HFFc6 (cell line): ENCODE measurements at regions not wholly inside any gene's neighbourhood (a gene's known extent, or its start where the extent isn't known, plus 50 kb on each side); places are given as distances from the start of the nearest gene placed in this dataset.

ENCODE experiments used
- DNase-seq: peaks from one replicate; pipeline ENCODE4 v3.0.0-alpha.2; 2018
- H3K27ac Mint-ChIP-seq: 2 replicates; pipeline ENCODE4 v1.8.0; 2020; ENCODE audit warnings: mild to moderate bottlenecking, mixed read lengths
- H3K27me3 Mint-ChIP-seq: 2 replicates; pipeline ENCODE4 v1.8.0; 2021; ENCODE audit warnings: mild to moderate bottlenecking, moderate library complexity, mixed read lengths; ENCODE audit not compliant: insufficient read depth
- H3K36me3 Mint-ChIP-seq: 2 replicates; pipeline ENCODE4 v1.8.0; 2021; ENCODE audit warnings: low read depth, mixed read lengths
- H3K4me1 Mint-ChIP-seq: 2 replicates; pipeline ENCODE4 v1.8.0; 2020; ENCODE audit warnings: low read depth, mixed read lengths
- H3K4me3 Mint-ChIP-seq: 2 replicates; pipeline ENCODE4 v1.8.0; 2020; ENCODE audit warnings: mild to moderate bottlenecking, moderate library complexity, mixed read lengths
- H3K9me3 Mint-ChIP-seq: 2 replicates; pipeline ENCODE4 v1.8.0; 2020; ENCODE audit warnings: mild to moderate bottlenecking, mixed read lengths
- CTCF ChIP-seq: fragments of 200-600 bp; sonication (generic); IDR thresholded peaks from 2 replicates; pipeline ENCODE4 v1.5.0; 2021; ENCODE audit warnings: antibody characterized with exemption, mild to moderate bottlenecking

DNA sequence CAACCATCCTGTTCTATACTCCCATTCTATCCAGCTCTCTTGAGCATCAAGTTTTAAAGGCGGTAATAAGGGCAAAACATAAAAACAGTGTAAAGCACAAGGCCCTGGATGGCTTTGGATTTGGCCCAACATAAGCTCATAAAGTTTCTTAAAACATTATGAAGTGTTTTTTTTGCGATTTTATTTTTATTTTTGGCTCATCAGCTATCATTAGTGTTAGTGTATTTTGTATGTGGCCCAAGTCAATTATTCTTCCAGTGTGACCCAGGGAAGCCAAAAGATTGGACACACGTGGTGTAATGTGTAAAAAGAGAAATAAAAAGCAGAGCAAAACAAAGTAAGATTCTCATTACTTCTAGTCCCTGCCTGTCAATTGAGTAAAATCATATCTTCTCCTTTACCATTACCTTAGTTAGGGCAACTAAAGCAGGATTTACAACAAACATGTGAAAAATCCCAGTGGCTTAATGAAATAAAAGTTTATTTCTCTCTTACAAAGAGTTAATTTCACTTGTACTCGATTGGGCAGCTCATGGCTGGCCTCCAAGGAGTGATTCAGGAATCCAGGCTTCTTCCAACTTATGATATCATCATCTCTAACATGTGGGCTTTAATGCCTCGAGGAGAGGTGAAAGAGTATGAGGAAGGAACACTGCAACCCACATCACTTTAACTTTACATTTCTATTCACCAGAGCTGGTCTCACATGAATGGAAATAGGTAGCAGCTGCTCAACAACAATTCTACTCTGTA lies 725.2 kb upstream of the SLITRK1 start:
- Mint-ChIP-seq H3K4me1 (peaks cover 38% of the 10 kb centered on the region), H3K9me3 (peaks cover 2% of the 10 kb centered on the region; the same call in 1 of the 2 replicates), H3K36me3 (no peaks in the 10 kb centered on the region; the same call in 1 of the 2 replicates), H3K4me3 (peak overlapping the region; percentile 47), H3K27ac (peak overlapping the region; percentile 78), H3K27me3 (no peaks in the 10 kb centered on the region)
- peak; percentile 77 for DNase-seq
- no peak for TF ChIP-seq CTCF

GRCh38 chr13:84606616-84607015 lies 724.3 kb upstream of the SLITRK1 start:
- no peaks in the 10 kb centered on the region for H3K27me3 Mint-ChIP-seq
- DNase-seq = no peak
- no peak overlapping the region for H3K4me3 Mint-ChIP-seq
- no peak for TF ChIP-seq CTCF
- H3K27ac Mint-ChIP-seq = peak overlapping the region; percentile 78; the same call in 1 of the 2 replicates
- H3K9me3 Mint-ChIP-seq = peaks cover 3% of the 10 kb centered on the region; the same call in 1 of the 2 replicates
- H3K36me3 Mint-ChIP-seq = no peaks in the 10 kb centered on the region; the same call in 1 of the 2 replicates
- peaks cover 34% of the 10 kb centered on the region for H3K4me1 Mint-ChIP-seq

DNA sequence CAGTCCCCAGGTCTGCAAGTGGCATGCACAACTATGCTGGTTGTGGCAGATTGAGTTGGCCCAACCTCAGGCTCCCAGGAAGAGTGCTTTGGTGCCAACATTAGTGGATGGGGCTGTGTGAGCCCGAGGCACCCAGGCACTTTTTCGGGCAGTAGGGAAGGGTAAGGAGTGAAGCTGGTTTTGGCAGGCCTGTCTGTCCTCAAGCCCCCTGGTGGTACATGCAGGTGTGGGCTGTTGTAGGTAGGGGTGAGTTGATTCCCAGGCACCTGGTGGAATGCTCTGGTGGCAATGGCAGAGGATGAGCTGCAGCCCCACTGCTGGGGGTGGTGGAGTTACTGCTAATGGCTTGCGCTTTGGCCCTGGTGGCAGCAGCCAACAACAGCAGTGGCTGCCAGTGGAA lies 723.7 kb upstream of the SLITRK1 start:
- Mint-ChIP-seq H3K27ac (no peak overlapping the region), H3K4me1 (peaks cover 34% of the 10 kb centered on the region), H3K27me3 (no peaks in the 10 kb centered on the region), H3K9me3 (peaks cover 3% of the 10 kb centered on the region; the same call in 1 of the 2 replicates), H3K4me3 (no peak overlapping the region), H3K36me3 (no peaks in the 10 kb centered on the region; the same call in 1 of the 2 replicates)
- peak; percentile 61 for TF ChIP-seq CTCF
- DNase-seq = no peak

DNA sequence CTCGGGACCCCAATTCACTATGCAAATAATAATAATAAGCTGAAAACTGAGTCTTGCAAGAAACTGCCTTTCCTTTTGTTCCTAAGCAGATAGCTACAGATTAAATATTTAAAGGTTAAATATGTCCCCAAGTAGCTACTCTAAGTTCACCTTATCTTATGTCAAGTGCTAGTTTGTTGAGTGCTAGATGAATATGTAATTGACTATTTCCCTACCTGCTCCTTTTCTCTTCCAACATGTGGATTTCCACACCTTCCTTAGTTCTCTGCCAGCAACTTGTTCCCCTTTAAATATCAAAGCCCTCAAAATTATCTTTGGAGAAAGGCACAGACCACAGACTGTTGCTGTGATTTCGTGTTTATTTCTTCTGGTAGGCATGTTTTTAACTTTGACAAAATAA lies 709.2 kb upstream of the SLITRK1 start:
- Mint-ChIP-seq H3K36me3 (peaks cover 11% of the 10 kb centered on the region; the same call in 1 of the 2 replicates), H3K27me3 (no peaks in the 10 kb centered on the region), H3K4me3 (no peak overlapping the region), H3K4me1 (peaks cover 13% of the 10 kb centered on the region), H3K9me3 (no peaks in the 10 kb centered on the region), H3K27ac (no peak overlapping the region)
- TF ChIP-seq CTCF = no peak
- DNase-seq = no peak

DNA sequence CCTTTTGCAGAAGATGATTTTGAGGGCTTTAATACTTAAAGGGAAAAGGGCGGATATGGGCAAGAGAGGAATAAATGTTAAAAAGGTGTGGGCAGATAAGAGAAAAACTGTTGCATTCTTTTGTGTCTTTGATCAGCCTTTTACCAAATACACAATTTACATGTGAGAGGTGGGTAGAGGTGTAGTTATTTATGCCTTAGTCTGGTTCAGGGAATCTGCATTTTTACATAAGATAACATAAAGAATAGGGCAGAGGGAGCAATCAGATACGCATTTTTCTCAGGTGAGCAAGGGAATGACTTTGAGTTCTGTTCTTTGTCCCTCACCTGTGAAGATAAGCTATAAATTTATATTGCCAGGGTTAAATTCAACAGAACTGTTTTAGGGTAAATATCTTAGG lies 708.4 kb upstream of the SLITRK1 start:
- DNase-seq = no peak
- Mint-ChIP-seq H3K9me3 (no peaks in the 10 kb centered on the region), H3K27me3 (no peaks in the 10 kb centered on the region), H3K27ac (no peak overlapping the region), H3K4me1 (peaks cover 13% of the 10 kb centered on the region), H3K36me3 (0 out of 2 replicates have a peak, but pooled peaks cover 5% of the 10 kb centered on the region), H3K4me3 (no peak overlapping the region)
- no peak for TF ChIP-seq CTCF
